Effector memory CD4-positive, alpha-beta T cell (primary cell): ENCODE measurements at regions not wholly inside any gene's neighbourhood (a gene's known extent, or its start where the extent isn't known, plus 50 kb on each side); places are given as distances from the start of the nearest gene placed in this dataset.

Experiments used
- DNase-seq, 3 donors: peaks; one replicate each; pipeline ENCODE4 v3.0.0-alpha.2; 2020
- H3K27ac ChIP-seq: 2 replicates; pipeline ENCODE4 v1.7.0; 2013; ENCODE audit warnings: mild to moderate bottlenecking, low read length, moderate library complexity; ENCODE audit not compliant: insufficient read depth, poor library complexity, severe bottlenecking
- H3K27me3 ChIP-seq: replicated peaks from 2 replicates; pipeline ENCODE4 v1.7.0; 2013; ENCODE audit warnings: mild to moderate bottlenecking, low read length; ENCODE audit not compliant: insufficient read depth, control insufficient read depth, poor library complexity, severe bottlenecking
- H3K36me3 ChIP-seq: 2 replicates; pipeline ENCODE4 v1.7.0; 2013; ENCODE audit warnings: mild to moderate bottlenecking, low read length, moderate library complexity; ENCODE audit not compliant: control insufficient read depth, insufficient read depth
- H3K4me1 ChIP-seq: 2 replicates; pipeline ENCODE4 v1.7.0; 2013; ENCODE audit warnings: low read length, mild to moderate bottlenecking; ENCODE audit not compliant: control insufficient read depth, insufficient read depth, poor library complexity, severe bottlenecking
- H3K4me3 ChIP-seq: 2 replicates; pipeline ENCODE4 v1.7.0; 2013; ENCODE audit warnings: low read length, low read depth, mild to moderate bottlenecking; ENCODE audit not compliant: insufficient read depth, poor library complexity, severe bottlenecking
- H3K9me3 ChIP-seq: 2 replicates; pipeline ENCODE4 v1.7.0; 2013; ENCODE audit warnings: mild to moderate bottlenecking, low read length, moderate library complexity; ENCODE audit not compliant: control insufficient read depth

GRCh38 chr15:62920682-62921502, 121.7 kb upstream of the TPM1 start:
- Histone ChIP-seq H3K4me3 (no peak overlapping the region), H3K27ac (no peak overlapping the region), H3K9me3 (no peaks in the 10 kb centered on the region), H3K27me3 (no peaks in the 10 kb centered on the region), H3K36me3 (no peaks in the 10 kb centered on the region), H3K4me1 (no peaks in the 10 kb centered on the region)
- DNase-seq = no peak

GRCh38 chr15:62922514-62922913, 120.0 kb upstream of the TPM1 start:
- Histone ChIP-seq H3K9me3 (no peaks in the 10 kb centered on the region), H3K27me3 (no peaks in the 10 kb centered on the region), H3K4me3 (no peak overlapping the region), H3K36me3 (no peaks in the 10 kb centered on the region), H3K27ac (no peak overlapping the region), H3K4me1 (no peaks in the 10 kb centered on the region)
- no peak for DNase-seq

DNA sequence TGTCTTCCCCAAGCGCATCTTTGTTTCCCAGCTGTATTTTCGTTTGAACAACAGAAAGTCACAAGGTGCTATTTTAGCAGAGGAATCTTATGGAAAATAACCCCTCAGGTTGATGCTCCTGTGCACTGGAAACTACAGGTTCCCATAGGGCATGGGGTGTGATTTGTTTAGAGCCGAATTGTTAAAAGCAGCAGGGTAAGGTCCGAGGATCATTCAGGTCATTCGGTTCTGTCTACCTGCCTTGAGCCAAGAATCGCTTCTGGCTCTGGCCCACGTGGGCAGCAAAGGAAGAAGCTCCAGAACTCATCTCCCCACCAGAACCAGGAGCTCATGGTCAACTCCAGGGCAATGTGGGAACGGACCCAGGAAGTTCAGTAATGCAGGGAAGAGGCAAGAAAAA, 116.7 kb upstream of the TPM1 start:
- no peaks in the 10 kb centered on the region for H3K36me3 ChIP-seq
- H3K9me3 ChIP-seq = no peaks in the 10 kb centered on the region
- DNase-seq = no peak
- H3K27ac ChIP-seq = no peak overlapping the region
- H3K4me3 ChIP-seq = no peak overlapping the region
- H3K4me1 ChIP-seq = no peaks in the 10 kb centered on the region
- no peaks in the 10 kb centered on the region for H3K27me3 ChIP-seq

GRCh38 chr15:62927196-62927595, 115.4 kb upstream of the TPM1 start:
- no peak overlapping the region for H3K27ac ChIP-seq

DNA sequence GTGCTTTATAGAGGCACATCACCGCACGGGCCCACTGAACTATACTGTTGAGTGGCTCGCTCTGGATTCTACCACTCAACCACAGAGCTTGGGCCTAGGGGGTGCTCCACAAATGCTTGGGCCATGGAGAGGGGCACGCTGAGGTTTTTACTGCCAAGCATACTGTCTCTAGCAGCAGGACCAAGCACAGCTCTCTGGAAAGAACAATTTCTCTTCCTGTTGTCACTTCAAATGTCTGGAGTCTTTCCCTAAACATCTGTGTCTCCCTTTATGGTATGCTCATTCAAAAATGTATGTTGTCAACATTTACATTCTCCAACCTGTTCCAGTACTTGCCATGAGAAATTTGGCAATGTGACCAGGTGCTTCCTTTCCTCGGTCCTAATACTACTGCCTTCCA, 114.7 kb upstream of the TPM1 start:
- no peaks in the 10 kb centered on the region for H3K9me3 ChIP-seq
- H3K4me1 ChIP-seq = no peaks in the 10 kb centered on the region
- no peak overlapping the region for H3K27ac ChIP-seq
- no peaks in the 10 kb centered on the region for H3K36me3 ChIP-seq
- no peak overlapping the region for H3K4me3 ChIP-seq
- no peaks in the 10 kb centered on the region for H3K27me3 ChIP-seq
- DNase-seq = no peak

More at GRCh38 chr15:62927196-62927595, 115.4 kb upstream of the TPM1 start:
- no peak for DNase-seq
- Histone ChIP-seq H3K4me3 (no peak overlapping the region), H3K4me1 (no peaks in the 10 kb centered on the region), H3K9me3 (no peaks in the 10 kb centered on the region), H3K36me3 (no peaks in the 10 kb centered on the region), H3K27me3 (no peaks in the 10 kb centered on the region)

DNA sequence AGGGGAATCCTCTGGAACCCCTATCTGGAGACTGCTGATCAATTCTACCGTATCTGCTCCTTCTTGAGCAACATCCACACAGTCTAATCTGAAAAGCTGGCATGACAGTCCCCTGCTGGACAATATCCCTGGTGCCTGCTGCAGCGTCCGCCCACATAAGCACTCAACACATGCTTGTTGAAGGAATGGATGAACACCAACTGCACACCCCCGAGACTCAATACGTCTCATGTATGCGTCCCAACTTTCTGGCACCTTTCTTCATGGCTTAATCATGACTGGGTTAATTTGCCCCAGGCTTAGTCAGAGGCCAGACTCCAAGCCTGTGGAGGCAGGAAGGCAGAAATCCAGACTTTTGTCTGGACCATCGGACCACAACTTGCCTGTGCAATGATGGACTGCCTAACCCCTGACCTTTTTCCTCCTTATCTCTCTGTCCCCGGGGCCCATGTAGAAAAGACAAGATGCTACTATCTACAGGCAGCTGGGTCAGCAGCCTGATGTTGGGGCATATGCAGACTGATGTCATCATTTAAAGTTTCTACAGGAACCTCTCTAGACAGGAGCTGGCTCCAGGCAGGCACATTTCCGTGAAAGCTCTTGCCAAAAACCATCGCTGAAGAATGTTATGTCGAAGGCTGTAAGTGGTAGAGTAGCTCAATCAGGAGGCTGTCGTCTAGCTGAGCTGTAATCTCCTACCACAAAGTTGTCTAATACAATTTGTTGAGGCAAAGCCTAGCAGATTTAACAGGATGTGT, 114.1 kb upstream of the TPM1 start:
- no peaks in the 10 kb centered on the region for H3K27me3 ChIP-seq
- no peaks in the 10 kb centered on the region for H3K9me3 ChIP-seq
- no peaks in the 10 kb centered on the region for H3K36me3 ChIP-seq
- H3K4me1 ChIP-seq = no peaks in the 10 kb centered on the region
- no peak overlapping the region for H3K27ac ChIP-seq
- no peak overlapping the region for H3K4me3 ChIP-seq
- no peak for DNase-seq

DNA sequence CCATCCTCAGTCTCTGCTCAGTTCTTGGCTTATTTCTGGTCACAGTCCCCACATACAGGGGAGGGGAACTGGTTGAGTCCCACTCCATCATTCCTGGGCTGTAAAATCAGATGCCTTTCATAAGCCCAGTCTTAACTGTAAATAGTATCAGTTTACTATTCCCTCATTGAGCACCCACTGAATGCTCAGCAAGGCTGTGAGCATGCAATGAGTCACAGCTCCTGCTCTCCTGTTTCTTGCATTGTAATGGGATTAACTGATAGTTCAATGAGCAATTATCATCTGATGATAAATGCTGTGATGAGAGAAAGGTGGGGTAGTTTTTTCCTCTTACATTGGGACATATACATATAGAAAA, 113.6 kb upstream of the TPM1 start:
- no peaks in the 10 kb centered on the region for H3K9me3 ChIP-seq
- H3K4me1 ChIP-seq = no peaks in the 10 kb centered on the region
- H3K27me3 ChIP-seq = no peaks in the 10 kb centered on the region
- no peak for DNase-seq
- no peak overlapping the region for H3K4me3 ChIP-seq
- H3K27ac ChIP-seq = no peak overlapping the region
- no peaks in the 10 kb centered on the region for H3K36me3 ChIP-seq

DNA sequence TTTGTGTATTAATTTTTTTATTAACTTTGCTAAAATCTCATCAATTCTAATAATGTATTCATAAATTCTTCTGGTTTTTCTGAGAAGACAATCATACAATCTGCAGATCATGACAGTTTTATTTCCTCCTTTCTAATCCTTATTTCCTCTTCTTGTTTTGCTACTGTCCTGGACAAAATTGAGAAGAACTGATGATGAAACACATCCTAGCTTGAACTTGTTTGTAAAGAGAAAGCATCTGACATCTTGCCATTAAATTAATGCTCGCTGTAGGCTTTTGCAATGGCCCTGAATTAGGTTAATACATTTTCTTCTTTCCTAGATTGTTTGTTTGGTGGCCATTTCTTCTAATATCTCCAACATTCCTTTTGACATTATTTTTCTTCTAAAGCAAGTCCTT, 110.9 kb upstream of the TPM1 start:
- Histone ChIP-seq H3K4me3 (no peak overlapping the region), H3K27me3 (no peaks in the 10 kb centered on the region), H3K27ac (no peak overlapping the region), H3K36me3 (no peaks in the 10 kb centered on the region), H3K9me3 (no peaks in the 10 kb centered on the region), H3K4me1 (no peaks in the 10 kb centered on the region)
- DNase-seq = no peak

DNA sequence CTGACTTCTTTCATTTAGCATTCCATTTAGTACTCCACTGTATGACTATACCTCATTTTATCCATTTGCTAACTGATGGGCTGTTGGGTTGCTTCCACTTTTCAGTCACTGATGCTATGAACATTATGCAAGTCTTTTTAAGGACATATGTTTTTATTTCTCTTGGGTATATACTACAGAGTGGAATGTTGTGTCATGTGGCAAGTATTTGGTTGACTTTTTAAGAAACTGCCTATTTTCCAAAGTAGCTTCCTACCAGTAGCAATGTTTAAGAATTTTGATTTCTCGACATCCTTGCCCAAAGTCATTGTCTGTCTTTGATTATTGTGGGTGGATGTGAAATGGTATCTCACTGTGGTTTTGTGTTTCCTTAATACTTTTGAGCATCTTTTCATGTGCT, 110.1 kb upstream of the TPM1 start:
- Histone ChIP-seq H3K36me3 (no peaks in the 10 kb centered on the region), H3K27ac (no peak overlapping the region), H3K27me3 (no peaks in the 10 kb centered on the region), H3K9me3 (no peaks in the 10 kb centered on the region), H3K4me3 (no peak overlapping the region), H3K4me1 (no peaks in the 10 kb centered on the region)
- no peak for DNase-seq

DNA sequence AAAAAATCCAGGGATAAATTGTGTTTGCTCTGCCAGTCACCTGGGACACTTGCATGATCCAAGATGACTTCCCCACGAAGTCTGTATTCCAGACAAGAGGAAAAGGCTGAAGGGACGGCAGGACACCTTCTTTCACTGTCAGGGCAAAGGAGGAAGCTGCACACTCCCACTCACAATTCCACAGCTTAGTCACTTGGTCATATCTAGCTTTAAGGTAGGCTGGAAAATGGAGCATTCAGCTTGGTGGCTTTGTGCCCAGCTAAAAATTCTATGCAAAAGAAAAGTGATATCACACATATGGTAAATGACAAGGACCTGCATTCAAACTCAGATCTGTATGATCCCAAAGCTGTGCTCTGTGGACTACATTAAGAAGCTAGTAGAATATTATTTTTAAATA, 109.2 kb upstream of the TPM1 start:
- Histone ChIP-seq H3K27me3 (no peaks in the 10 kb centered on the region), H3K4me1 (no peaks in the 10 kb centered on the region)
- no peak for DNase-seq

More for the DNA sequence above, 109.2 kb upstream of the TPM1 start:
- no peaks in the 10 kb centered on the region for H3K36me3 ChIP-seq
- H3K9me3 ChIP-seq = no peaks in the 10 kb centered on the region
- no peak overlapping the region for H3K4me3 ChIP-seq
- H3K27ac ChIP-seq = no peak overlapping the region
